Gastroesophageal sphincter (tissue), 3 donors: ENCODE measurements at regions not wholly inside any gene's neighbourhood (a gene's known extent, or its start where the extent isn't known, plus 50 kb on each side); places are given as distances from the start of the nearest gene placed in this dataset.

Experiments used
- EP300 ChIP-seq: sonication (generic); formaldehyde crosslinking; IDR thresholded peaks from one replicate; pipeline ENCODE4 v1.6.1; 2017; ENCODE audit warnings: antibody characterized with exemption, mild to moderate bottlenecking
- POLR2A ChIP-seq, 2 donors: fragments of 450-650 bp; IDR thresholded peaks; one replicate each; pipeline ENCODE4 v1.6.1; 2017; ENCODE audit warnings: antibody characterized with exemption in 2 of 2, mild to moderate bottlenecking in 2 of 2, moderate library complexity in 1 of 2
- TF ChIP-seq, protein P1 (sequence below), 4 experiments: fragments of 200-600 bp in 2 of 4; fragments of 450-650 bp in 2 of 4; sonication (generic) in 1 of 4; IDR thresholded peaks; one replicate each; pipeline ENCODE4 v1.5.1; 2017 to 2019; ENCODE audit warnings: antibody characterized with exemption in 4 of 4, mild to moderate bottlenecking in 2 of 4, moderate library complexity in 2 of 4

DNA sequence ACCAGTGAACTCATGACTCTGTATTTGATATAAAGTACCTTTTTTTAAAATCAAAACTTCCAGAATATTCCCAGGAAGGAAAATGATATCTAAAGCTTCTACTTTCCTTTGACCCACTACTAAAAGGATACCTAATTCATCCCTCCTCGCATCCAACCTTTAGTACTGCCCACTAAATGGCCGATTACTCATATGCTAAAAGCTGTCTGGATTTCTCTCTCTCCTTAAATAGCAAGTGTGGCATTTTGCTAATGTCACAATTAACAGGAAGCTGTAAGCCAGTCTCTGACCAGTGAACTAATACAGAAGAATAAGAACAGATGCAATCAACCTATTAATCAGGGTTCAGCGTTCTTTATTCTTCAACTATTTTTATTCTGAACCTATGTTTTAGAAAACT lies 59.0 kb downstream of the DNAJB9 start:
- TF ChIP-seq, protein P1, sequence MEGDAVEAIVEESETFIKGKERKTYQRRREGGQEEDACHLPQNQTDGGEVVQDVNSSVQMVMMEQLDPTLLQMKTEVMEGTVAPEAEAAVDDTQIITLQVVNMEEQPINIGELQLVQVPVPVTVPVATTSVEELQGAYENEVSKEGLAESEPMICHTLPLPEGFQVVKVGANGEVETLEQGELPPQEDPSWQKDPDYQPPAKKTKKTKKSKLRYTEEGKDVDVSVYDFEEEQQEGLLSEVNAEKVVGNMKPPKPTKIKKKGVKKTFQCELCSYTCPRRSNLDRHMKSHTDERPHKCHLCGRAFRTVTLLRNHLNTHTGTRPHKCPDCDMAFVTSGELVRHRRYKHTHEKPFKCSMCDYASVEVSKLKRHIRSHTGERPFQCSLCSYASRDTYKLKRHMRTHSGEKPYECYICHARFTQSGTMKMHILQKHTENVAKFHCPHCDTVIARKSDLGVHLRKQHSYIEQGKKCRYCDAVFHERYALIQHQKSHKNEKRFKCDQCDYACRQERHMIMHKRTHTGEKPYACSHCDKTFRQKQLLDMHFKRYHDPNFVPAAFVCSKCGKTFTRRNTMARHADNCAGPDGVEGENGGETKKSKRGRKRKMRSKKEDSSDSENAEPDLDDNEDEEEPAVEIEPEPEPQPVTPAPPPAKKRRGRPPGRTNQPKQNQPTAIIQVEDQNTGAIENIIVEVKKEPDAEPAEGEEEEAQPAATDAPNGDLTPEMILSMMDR (IDR thresholded peaks at IDR 0.05), result no peak
- TF ChIP-seq POLR2A (IDR thresholded peaks at IDR 0.05) (no peak), EP300 (no peak)
